Endothelial cell of umbilical vein (primary cell): ENCODE measurements at regions not wholly inside any gene's neighbourhood (a gene's known extent, or its start where the extent isn't known, plus 50 kb on each side); places are given as distances from the start of the nearest gene placed in this dataset.
"Not testable (repeated sequence)": the region's sequence is repeated elsewhere in the genome, so short reads cannot be mapped to it uniquely, and the experiment has no call there.

ENCODE experiments used
- BruUV-seq: library from RNA; stranded (reverse); fragments of 400-500 nt; replicated peaks from 2 replicates; lab custom pipeline; 2021; lab: Mats Ljungman, UMichigan
- CTCF ChIA-PET: fragments of 300-600, 350-600 bp; sonication (Branson Sonifier 250); formaldehyde crosslinking; loops from one replicate; lab custom pipeline; 2021; ENCODE audit warnings: antibody characterized with exemption, inconsistent platforms; lab: Charles Lee
- POLR2A ChIA-PET: fragments of 300-600, 350-600 bp; sonication (Branson Sonifier 250); formaldehyde crosslinking; loops from one replicate; lab custom pipeline; 2021; ENCODE audit warnings: antibody characterized with exemption, inconsistent platforms; lab: Charles Lee
- DNase-seq: peaks from one replicate; pipeline ENCODE4 v3.0.0-alpha.2; 2011; ENCODE audit warnings: low read depth, low spot score
- FAIRE-seq: peaks from 2 replicates; lab custom pipeline; 2011; peaks lifted over from hg19 to GRCh38; lab: Jason Lieb, UNC
- H2AFZ ChIP-seq: 2 replicates; pipeline ENCODE4 v1.6.0; 2012; ENCODE audit warnings: low read depth, low read length, control low read depth, inconsistent platforms
- H3K27ac ChIP-seq: 2 replicates; pipeline ENCODE4 v1.5.1; 2011; ENCODE audit warnings: low read depth, mild to moderate bottlenecking, control low read depth, low read length, moderate library complexity; ENCODE audit not compliant: insufficient read depth
- H3K27me3 ChIP-seq, 2 experiments: 2 replicates each; pipeline versions ENCODE4 v1.6.0 to v1.6.1; 2011; ENCODE audit warnings: low read length in 2 of 2, mixed read lengths in 1 of 2; ENCODE audit not compliant: control insufficient read depth in 2 of 2, insufficient read depth in 2 of 2
- H3K36me3 ChIP-seq, 2 experiments: 2 replicates in 1 of 2; 3 replicates in 1 of 2; pipeline ENCODE4 v1.5.1; 2011; ENCODE audit warnings: low read length in 2 of 2, mild to moderate bottlenecking in 1 of 2, moderate library complexity in 1 of 2; ENCODE audit not compliant: control insufficient read depth in 2 of 2, insufficient read depth in 2 of 2; ENCODE audit errors: extremely low read depth in 1 of 2
- H3K4me1 ChIP-seq: 3 replicates; pipeline ENCODE4 v1.5.1; 2011; ENCODE audit warnings: mild to moderate bottlenecking, low read length; ENCODE audit not compliant: control insufficient read depth, insufficient read depth; ENCODE audit errors: extremely low read depth
- H3K4me2 ChIP-seq: 2 replicates; pipeline ENCODE4 v1.6.1; 2011; ENCODE audit warnings: low read length, control low read depth, mixed read lengths; ENCODE audit not compliant: insufficient read depth
- H3K4me3 ChIP-seq, 3 experiments: fragments of 200-600 bp in 1 of 3; sonication (generic), shearing (Covaris generic) in 1 of 3; replicated peaks in 1 of 3; 2 replicates each; pipeline ENCODE4 v1.5.1; 2011 to 2016; ENCODE audit warnings: control low read depth in 3 of 3, low read length in 3 of 3, mild to moderate bottlenecking in 2 of 3, inconsistent platforms in 1 of 3, low read depth in 1 of 3, moderate library complexity in 1 of 3; ENCODE audit not compliant: insufficient read depth in 1 of 3
- H3K79me2 ChIP-seq: 2 replicates; pipeline ENCODE4 v1.6.0; 2012; ENCODE audit warnings: low read length, inconsistent platforms; ENCODE audit not compliant: control insufficient read depth, insufficient read depth
- H3K9ac ChIP-seq: replicated peaks from 2 replicates; pipeline ENCODE3; 2011; ENCODE audit warnings: low read length, control low read depth; ENCODE audit not compliant: insufficient read depth; ENCODE audit errors: extremely low read depth
- H3K9me1 ChIP-seq: replicated peaks from 3 replicates; pipeline ENCODE4 v1.6.0; 2011; ENCODE audit warnings: mild to moderate bottlenecking, low read length; ENCODE audit not compliant: control insufficient read depth, insufficient read depth; ENCODE audit errors: extremely low read depth
- H3K9me3 ChIP-seq: replicated peaks from 2 replicates; pipeline ENCODE4 v1.5.1; 2012; ENCODE audit warnings: low read length, inconsistent platforms; ENCODE audit not compliant: control insufficient read depth, insufficient read depth
- H4K20me1 ChIP-seq: replicated peaks from 2 replicates; pipeline ENCODE3; 2011; ENCODE audit warnings: mild to moderate bottlenecking, low read length; ENCODE audit not compliant: control insufficient read depth, insufficient read depth; ENCODE audit errors: extremely low read depth
- MAX ChIP-seq: IDR thresholded peaks from 2 replicates; pipeline ENCODE4 v1.6.1; 2011; ENCODE audit not compliant: insufficient read depth, insufficient read length
- MYC ChIP-seq: IDR thresholded peaks from one replicate; pipeline ENCODE4 v1.6.1; 2011; ENCODE audit warnings: mild to moderate bottlenecking, low read depth, low read length
- POLR2A ChIP-seq: IDR thresholded peaks from 2 replicates; pipeline ENCODE4 v1.6.1; 2012; ENCODE audit warnings: low read depth, mild to moderate bottlenecking, control low read depth, low read length
- POLR2AphosphoS5 ChIP-seq: IDR thresholded peaks from 2 replicates; pipeline ENCODE4 v1.6.1; 2012; ENCODE audit warnings: low read depth, mild to moderate bottlenecking, control low read depth, low read length, moderate library complexity; ENCODE audit not compliant: insufficient read depth
- dilution Hi-C: fragments of 300-500 bp; cut with MboI; formaldehyde crosslinking; loops from one replicate; pipeline ENCODE4 v1.15.0; 2019; ENCODE audit warnings: low sequenced_read_pairs; ENCODE audit not compliant: extremely low pct_ligation_motif_present
- intact Hi-C: fragments of 100-400 bp; cut with micrococcal nuclease; formaldehyde crosslinking; loops from one replicate; pipeline ENCODE4 v1.10.0; 2022
- TF ChIP-seq, protein P1 (sequence below), 2 donors: IDR thresholded peaks; 1 replicate in 1 of 2; 2 replicates in 1 of 2; pipeline ENCODE4 v1.5.1; 2011; ENCODE audit warnings: low read length in 2 of 2, mild to moderate bottlenecking in 2 of 2, moderate library complexity in 2 of 2, control low read depth in 1 of 2, inconsistent platforms in 1 of 2, low read depth in 1 of 2; ENCODE audit not compliant: insufficient read depth in 1 of 2; ENCODE audit errors: extremely low read depth in 1 of 2

- no peak overlapping the region for H3K9ac ChIP-seq
- H3K4me3 ChIP-seq = no peak overlapping the region
- CTCF ChIA-PET = no interaction called here
- no peaks in the 10 kb centered on the region for H3K4me1 ChIP-seq
- dilution Hi-C loops (no loop called here), intact Hi-C loops (no loop called here)
- H3K36me3 ChIP-seq = no peaks in the 10 kb centered on the region
- no peak overlapping the region for H3K27ac ChIP-seq
- no TSS peak for BruUV-seq
- no peaks in the 10 kb centered on the region for H3K79me2 ChIP-seq
- no peak overlapping the region for H2AFZ ChIP-seq
- H3K9me1 ChIP-seq = no peaks in the 10 kb centered on the region
- no peaks in the 10 kb centered on the region for H3K27me3 ChIP-seq
- TF ChIP-seq MYC = no peak
- TF ChIP-seq MAX = no peak
- TF ChIP-seq, protein P1, sequence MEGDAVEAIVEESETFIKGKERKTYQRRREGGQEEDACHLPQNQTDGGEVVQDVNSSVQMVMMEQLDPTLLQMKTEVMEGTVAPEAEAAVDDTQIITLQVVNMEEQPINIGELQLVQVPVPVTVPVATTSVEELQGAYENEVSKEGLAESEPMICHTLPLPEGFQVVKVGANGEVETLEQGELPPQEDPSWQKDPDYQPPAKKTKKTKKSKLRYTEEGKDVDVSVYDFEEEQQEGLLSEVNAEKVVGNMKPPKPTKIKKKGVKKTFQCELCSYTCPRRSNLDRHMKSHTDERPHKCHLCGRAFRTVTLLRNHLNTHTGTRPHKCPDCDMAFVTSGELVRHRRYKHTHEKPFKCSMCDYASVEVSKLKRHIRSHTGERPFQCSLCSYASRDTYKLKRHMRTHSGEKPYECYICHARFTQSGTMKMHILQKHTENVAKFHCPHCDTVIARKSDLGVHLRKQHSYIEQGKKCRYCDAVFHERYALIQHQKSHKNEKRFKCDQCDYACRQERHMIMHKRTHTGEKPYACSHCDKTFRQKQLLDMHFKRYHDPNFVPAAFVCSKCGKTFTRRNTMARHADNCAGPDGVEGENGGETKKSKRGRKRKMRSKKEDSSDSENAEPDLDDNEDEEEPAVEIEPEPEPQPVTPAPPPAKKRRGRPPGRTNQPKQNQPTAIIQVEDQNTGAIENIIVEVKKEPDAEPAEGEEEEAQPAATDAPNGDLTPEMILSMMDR (IDR thresholded peaks at IDR 0.05; ENCODE audit: extremely low read depth in 1 of 2, insufficient read depth in 1 of 2, low read depth in 1 of 2, low read length in 2 of 2) = no peak
- TF ChIP-seq POLR2A = no peak
- TF ChIP-seq POLR2AphosphoS5 = no peak
- H4K20me1 ChIP-seq = no peaks in the 10 kb centered on the region
- POLR2A ChIA-PET = no interaction called here
- FAIRE-seq (no peak), DNase-seq (no peak)
- H3K9me3 ChIP-seq = no peaks in the 10 kb centered on the region
- no peak overlapping the region for H3K4me2 ChIP-seq
Measured at GRCh38 chr15:95078003-95078402, 846.6 kb downstream of the MCTP2 start.

DNA sequence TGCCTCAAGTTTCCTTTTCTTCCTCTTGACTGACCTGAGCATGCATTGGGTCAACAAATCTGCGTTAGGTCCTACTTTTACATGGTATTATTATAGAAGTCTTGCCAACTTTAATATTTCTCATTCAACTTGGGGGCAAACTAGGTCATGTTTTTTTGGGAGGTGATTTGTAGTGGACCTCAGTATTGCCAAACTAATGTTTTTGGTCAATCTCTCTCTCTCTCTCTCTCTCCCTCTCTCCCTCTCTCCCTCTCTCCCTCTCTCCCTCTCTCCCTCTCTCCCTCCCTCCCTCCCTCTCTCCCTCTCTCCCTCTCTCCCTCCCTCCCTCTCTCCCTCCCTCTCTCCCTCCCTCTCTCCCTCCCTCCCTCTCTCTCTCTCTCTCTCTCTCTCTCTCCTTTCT is 848.9 kb downstream of the MCTP2 start:
- CTCF ChIA-PET = not testable (repeated sequence)

More for the DNA sequence above, 848.9 kb downstream of the MCTP2 start:
- H3K36me3 ChIP-seq, H4K20me1 ChIP-seq, BruUV-seq, dilution Hi-C loops, H3K27ac ChIP-seq, H3K9me3 ChIP-seq, DNase-seq, H3K4me3 ChIP-seq, H3K4me2 ChIP-seq, H2AFZ ChIP-seq, H3K9ac ChIP-seq, FAIRE-seq, H3K27me3 ChIP-seq, POLR2A ChIA-PET, intact Hi-C loops, H3K9me1 ChIP-seq, H3K4me1 ChIP-seq, H3K79me2 ChIP-seq: not testable (repeated sequence)
